HepG2 (cell line): ENCODE measurements at regions not wholly inside any gene's neighbourhood (a gene's known extent, or its start where the extent isn't known, plus 50 kb on each side); places are given as distances from the start of the nearest gene placed in this dataset.

Experiments used
- ATAC-seq: fragments of 200-7000 bp; cut with Tn5 transposase; 3 replicates; pipeline ENCODE4 v1.9.1; 2020; ENCODE audit warnings: mild to moderate bottlenecking, moderate library complexity
- BruUV-seq: library from RNA; stranded (reverse); fragments of 400-500 nt; replicated peaks from 2 replicates; lab custom pipeline; 2021; lab: Mats Ljungman, UMichigan
- CTCF ChIA-PET: fragments of 300-600 bp; formaldehyde crosslinking; extraction: SDS; loops from one replicate; lab custom pipeline; 2021; ENCODE audit warnings: low total read pairs, inconsistent platforms, low intra/inter-chr PET ratio; lab: Yijun Ruan, JAX
- POLR2A ChIA-PET: fragments of 350-600 bp; sonication (Branson Sonifier 250); formaldehyde crosslinking; loops from one replicate; lab custom pipeline; 2020; ENCODE audit warnings: antibody characterized with exemption, inconsistent platforms; lab: Yijun Ruan, JAX
- DNase-seq: peaks from one replicate; pipeline ENCODE4 v3.0.0-alpha.2; 2015; ENCODE audit warnings: low spot score
- FAIRE-seq: peaks from 3 replicates; lab custom pipeline; 2011; peaks lifted over from hg19 to GRCh38; lab: Jason Lieb, UNC
- H2AFZ ChIP-seq: one replicate; pipeline ENCODE4 v1.6.1; 2011; ENCODE audit warnings: low read length, inconsistent platforms
- H3K27ac ChIP-seq: fragments of 300-600 bp; 3 replicates; pipeline ENCODE4 v1.8.0; 2011; ENCODE audit warnings: mixed run types, mild to moderate bottlenecking, mixed read lengths, low read length, inconsistent platforms; ENCODE audit not compliant: insufficient read depth; ENCODE audit errors: extremely low read length
- H3K27me3 ChIP-seq, 2 experiments: fragments of 200-600 bp in 1 of 2; 2 replicates in 1 of 2; 3 replicates in 1 of 2; pipeline versions ENCODE4 v1.6.0 to v1.8.0; 2011; ENCODE audit warnings: low read length in 2 of 2, mild to moderate bottlenecking in 2 of 2, moderate library complexity in 2 of 2, inconsistent platforms in 1 of 2; ENCODE audit not compliant: insufficient read depth in 2 of 2, control insufficient read depth in 1 of 2
- H3K36me3 ChIP-seq, 2 experiments: fragments of 200-600 bp in 1 of 2; replicated peaks in 1 of 2; 2 replicates in 1 of 2; 3 replicates in 1 of 2; pipeline versions ENCODE4 v1.5.1 to v1.8.0; 2011; ENCODE audit warnings: low read length in 2 of 2, inconsistent platforms in 1 of 2; ENCODE audit not compliant: insufficient read depth in 2 of 2, control insufficient read depth in 1 of 2
- H3K4me1 ChIP-seq: 2 replicates; pipeline ENCODE4 v1.5.1; 2012; ENCODE audit warnings: low read length, inconsistent platforms; ENCODE audit not compliant: insufficient read depth
- H3K4me2 ChIP-seq: 2 replicates; pipeline ENCODE4 v1.6.0; 2011; ENCODE audit warnings: low read depth, low read length, inconsistent platforms
- H3K4me3 ChIP-seq, 3 experiments: fragments of 200-600 bp in 1 of 3; sonication (generic), shearing (Covaris generic) in 1 of 3; replicated peaks in 1 of 3; 2 replicates each; pipeline ENCODE4 v1.5.1; 2011 to 2016; ENCODE audit warnings: low read length in 3 of 3, inconsistent platforms in 2 of 3, low read depth in 2 of 3, mild to moderate bottlenecking in 2 of 3, control low read depth in 1 of 3, mixed read lengths in 1 of 3; ENCODE audit not compliant: insufficient read depth in 1 of 3
- H3K79me2 ChIP-seq: one replicate; pipeline ENCODE4 v1.6.1; 2011; ENCODE audit warnings: low read length, inconsistent platforms; ENCODE audit not compliant: insufficient read depth
- H3K9ac ChIP-seq: 2 replicates; pipeline ENCODE4 v1.6.0; 2011; ENCODE audit warnings: mild to moderate bottlenecking, low read depth, low read length, inconsistent platforms; ENCODE audit not compliant: insufficient read depth
- H3K9me3 ChIP-seq: 2 replicates; pipeline ENCODE4 v1.5.1; 2012; ENCODE audit warnings: mild to moderate bottlenecking, low read length
- H4K20me1 ChIP-seq: 2 replicates; pipeline ENCODE4 v1.6.0; 2011; ENCODE audit warnings: inconsistent platforms, mild to moderate bottlenecking, low read length, moderate library complexity; ENCODE audit not compliant: insufficient read depth
- CEBPG ChIP-seq: IDR thresholded peaks from 2 replicates; pipeline ENCODE4 v1.6.1; 2016
- KDM6A ChIP-seq: IDR thresholded peaks from 2 replicates; pipeline ENCODE4 v1.6.1; 2016; ENCODE audit warnings: low read depth
- PCBP2 ChIP-seq: fragments of 200-400 bp; formaldehyde crosslinking; optimal IDR thresholded peaks from 2 replicates; pipeline ENCODE3; 2018; ENCODE audit warnings: low read length, low read depth; ENCODE audit not compliant: poor library complexity, severe bottlenecking
- ZNF552 ChIP-seq: sonication (generic); formaldehyde crosslinking; IDR thresholded peaks from 2 replicates; pipeline ENCODE4 v1.9.0; 2022; ENCODE audit warnings: missing genetic modification reagents, mild to moderate bottlenecking, borderline replicate concordance
- ZNF674 ChIP-seq: sonication (generic); formaldehyde crosslinking; IDR thresholded peaks from 2 replicates; pipeline ENCODE4 v1.5.0; 2020; ENCODE audit warnings: low read depth, mild to moderate bottlenecking, missing genetic modification reagents
- ZNF713 ChIP-seq: sonication (generic); formaldehyde crosslinking; IDR thresholded peaks from 2 replicates; pipeline ENCODE4 v1.4.0; 2020; ENCODE audit warnings: mild to moderate bottlenecking, missing genetic modification reagents
- ZNF773 ChIP-seq: sonication (generic); formaldehyde crosslinking; IDR thresholded peaks from 2 replicates; pipeline ENCODE4 v1.4.0; 2020; ENCODE audit warnings: missing genetic modification reagents, borderline replicate concordance
- ZXDC ChIP-seq: sonication (generic); formaldehyde crosslinking; IDR thresholded peaks from 2 replicates; pipeline ENCODE4 v1.5.0; 2020; ENCODE audit warnings: mild to moderate bottlenecking, missing genetic modification reagents
- WGBS: methylation state at CpG from one replicate; pipeline ENCODE4 v1.1.6; 2017; ENCODE audit warnings: low lambda C conversion rate; 5-methylcytosine and 5-hydroxymethylcytosine counted together
- in situ Hi-C: cut with HindIII; loops from 2 replicates; pipeline ENCODE4 v1.10.0; 2017; ENCODE audit warnings: low pct_unique_long_range_greater_than_20kb; ENCODE audit not compliant: extremely low pct_ligation_motif_present
- intact Hi-C: fragments of 100-400 bp; cut with micrococcal nuclease; formaldehyde crosslinking; loops from one replicate; pipeline ENCODE4 v1.10.0; 2022; ENCODE audit not compliant: unreplicated experiment
- TF ChIP-seq, protein P1 (sequence below): sonication (generic); formaldehyde crosslinking; IDR thresholded peaks from 2 replicates; pipeline ENCODE4 v1.4.0; 2020; ENCODE audit warnings: mild to moderate bottlenecking, missing genetic modification reagents

DNA sequence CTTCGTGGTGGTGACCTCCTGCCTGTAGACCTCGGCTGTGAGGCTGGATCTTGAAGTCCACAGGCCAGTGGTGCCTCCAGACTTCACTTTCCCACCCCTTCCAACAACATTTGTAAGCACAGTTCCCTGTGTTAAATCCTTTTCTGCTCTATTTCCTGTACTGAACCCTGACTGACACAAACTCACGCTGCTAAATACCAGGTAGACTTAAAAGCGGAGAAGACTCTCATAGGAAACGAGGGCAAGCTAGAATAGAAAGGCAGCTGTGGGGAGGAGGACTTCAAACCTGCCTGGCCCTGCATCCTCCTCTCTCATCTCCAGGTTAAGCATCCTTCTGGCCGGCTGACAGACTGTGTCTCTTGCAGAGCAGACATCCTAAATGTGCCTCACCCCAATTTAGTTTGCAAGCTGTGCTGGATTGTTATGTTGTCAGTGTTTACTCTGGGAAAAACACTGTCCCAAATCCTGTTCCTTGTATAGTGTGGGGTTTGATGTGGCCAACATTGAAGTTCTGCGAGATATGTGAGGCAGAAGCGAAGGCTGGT, 58.5 kb upstream of the LARS2 start (continued):
- TF ChIP-seq ZXDC (no peak), ZNF773 (CRISPR knock-in tag) (no peak)

DNA sequence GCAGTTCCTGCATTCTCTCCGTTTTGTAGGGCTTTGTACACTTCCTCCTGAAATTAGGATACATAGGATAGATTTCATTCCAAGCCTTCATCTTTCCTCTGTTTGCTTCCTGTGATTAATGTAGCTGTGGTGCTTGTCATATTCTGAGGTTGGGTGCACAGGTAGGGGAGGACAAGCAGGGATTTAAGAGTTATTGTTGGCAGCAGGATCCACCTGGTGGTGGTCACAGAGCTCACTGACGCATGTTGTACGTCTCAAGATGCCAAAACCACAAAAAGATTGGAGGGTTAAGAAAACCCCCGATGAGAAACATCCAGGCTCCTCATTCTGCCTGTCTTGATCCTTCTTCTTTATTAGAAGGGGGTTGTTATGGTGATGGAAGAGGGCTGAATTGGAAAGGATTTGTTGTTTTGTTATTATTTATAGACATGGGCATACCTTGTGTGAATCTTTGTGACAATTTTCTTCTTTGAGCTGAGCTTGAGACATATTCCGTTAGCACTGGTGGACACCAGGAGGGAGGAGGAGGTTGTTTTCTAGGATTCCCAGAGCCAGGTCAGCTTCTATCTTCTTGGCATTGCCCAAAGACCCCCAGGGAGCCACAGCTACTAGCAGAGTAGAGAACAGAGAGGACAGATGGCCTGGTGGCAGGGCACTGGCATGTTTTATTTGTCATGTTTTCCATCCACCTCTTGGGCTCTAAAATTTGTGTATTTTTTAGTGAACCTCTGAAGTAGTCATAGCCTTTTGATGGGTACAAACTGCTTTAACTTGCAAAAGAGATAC, 57.7 kb upstream of the LARS2 start:
- Histone ChIP-seq H3K27me3 (peaks cover 0 to 42% of the 10 kb centered on the region in 2 experiments; a peak in 4 of 5 replicates), H4K20me1 (no peaks in the 10 kb centered on the region), H3K4me1 (no peaks in the 10 kb centered on the region), H3K79me2 (no peaks in the 10 kb centered on the region), H3K27ac (no peak overlapping the region), H3K4me3 (no peak overlapping the region), H3K9me3 (no peaks in the 10 kb centered on the region), H3K9ac (no peak overlapping the region), H3K4me2 (no peak overlapping the region), H2AFZ (no peak overlapping the region), H3K36me3 (no peaks in the 10 kb centered on the region)
- WGBS, result 1% methylated on average over 5 of the region's 5 CpGs
- POLR2A ChIA-PET, result no interaction called here
- TF ChIP-seq CEBPG (CRISPR knock-in tag) (no peak), ZNF674 (CRISPR knock-in tag) (no peak), ZNF552 (CRISPR knock-in tag) (no peak), PCBP2 (no peak), KDM6A (no peak), ZNF713 (CRISPR knock-in tag) (no peak)
- TF ChIP-seq, protein P1, sequence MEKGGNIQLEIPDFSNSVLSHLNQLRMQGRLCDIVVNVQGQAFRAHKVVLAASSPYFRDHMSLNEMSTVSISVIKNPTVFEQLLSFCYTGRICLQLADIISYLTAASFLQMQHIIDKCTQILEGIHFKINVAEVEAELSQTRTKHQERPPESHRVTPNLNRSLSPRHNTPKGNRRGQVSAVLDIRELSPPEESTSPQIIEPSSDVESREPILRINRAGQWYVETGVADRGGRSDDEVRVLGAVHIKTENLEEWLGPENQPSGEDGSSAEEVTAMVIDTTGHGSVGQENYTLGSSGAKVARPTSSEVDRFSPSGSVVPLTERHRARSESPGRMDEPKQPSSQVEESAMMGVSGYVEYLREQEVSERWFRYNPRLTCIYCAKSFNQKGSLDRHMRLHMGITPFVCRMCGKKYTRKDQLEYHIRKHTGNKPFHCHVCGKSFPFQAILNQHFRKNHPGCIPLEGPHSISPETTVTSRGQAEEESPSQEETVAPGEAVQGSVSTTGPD (CRISPR knock-in tag), result no peak
- intact Hi-C loops, result no loop called here
- FAIRE-seq (no peak), DNase-seq (no peak), ATAC-seq (no peak)
- CTCF ChIA-PET, result no interaction called here
- no TSS peak for BruUV-seq
- in situ Hi-C loops, result no loop called here
